GM03348 (cell line): ENCODE measurements at regions not wholly inside any gene's neighbourhood (a gene's known extent, or its start where the extent isn't known, plus 50 kb on each side); places are given as distances from the start of the nearest gene placed in this dataset.
"Not testable (repeated sequence)": the region's sequence is repeated elsewhere in the genome, so short reads cannot be mapped to it uniquely, and the experiment has no call there.

Source experiments
- DNase-seq: peaks from one replicate; pipeline ENCODE4 v3.0.0; 2012; ENCODE audit warnings: low spot score

DNA sequence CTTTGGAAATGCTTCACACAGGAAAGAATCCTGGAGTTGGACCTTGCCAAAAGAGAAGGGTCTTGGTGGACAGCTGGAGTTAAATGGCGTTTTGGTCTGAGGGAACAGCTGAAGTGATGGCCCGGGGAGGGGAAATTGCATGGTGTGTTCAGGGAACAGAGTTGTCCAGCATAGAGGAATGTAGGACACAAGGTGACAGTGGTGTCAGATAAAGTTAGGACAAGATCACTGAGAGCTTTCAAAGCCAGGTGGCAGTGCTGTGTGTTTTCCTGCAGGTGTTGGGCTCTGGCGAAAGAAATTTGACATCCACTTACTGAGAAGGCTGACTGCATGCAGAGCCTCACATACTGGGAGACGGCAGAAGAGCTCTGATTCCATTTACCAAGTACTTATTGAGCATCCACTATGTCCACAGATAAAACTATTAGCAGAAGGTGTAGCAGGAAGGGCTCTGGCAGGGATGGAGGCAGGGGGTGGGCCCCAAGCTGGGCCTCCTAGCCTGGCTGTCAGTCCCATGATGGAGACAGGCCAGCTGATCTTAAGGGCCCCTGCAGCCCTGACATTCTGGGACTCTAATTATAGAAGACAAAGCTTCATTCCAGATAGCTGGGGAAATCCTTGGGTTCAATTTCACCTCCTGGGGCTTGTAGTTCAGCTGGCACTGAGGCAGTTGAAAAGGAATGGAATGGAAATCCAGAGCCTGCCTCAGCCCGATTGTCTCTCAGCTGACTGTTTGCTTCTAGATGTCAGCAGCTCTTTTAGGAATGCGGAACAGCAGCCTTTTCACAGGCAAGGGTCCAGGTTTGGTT, 150.2 kb upstream of the MAMLD1 start:
- peak; percentile 51 for DNase-seq

DNA sequence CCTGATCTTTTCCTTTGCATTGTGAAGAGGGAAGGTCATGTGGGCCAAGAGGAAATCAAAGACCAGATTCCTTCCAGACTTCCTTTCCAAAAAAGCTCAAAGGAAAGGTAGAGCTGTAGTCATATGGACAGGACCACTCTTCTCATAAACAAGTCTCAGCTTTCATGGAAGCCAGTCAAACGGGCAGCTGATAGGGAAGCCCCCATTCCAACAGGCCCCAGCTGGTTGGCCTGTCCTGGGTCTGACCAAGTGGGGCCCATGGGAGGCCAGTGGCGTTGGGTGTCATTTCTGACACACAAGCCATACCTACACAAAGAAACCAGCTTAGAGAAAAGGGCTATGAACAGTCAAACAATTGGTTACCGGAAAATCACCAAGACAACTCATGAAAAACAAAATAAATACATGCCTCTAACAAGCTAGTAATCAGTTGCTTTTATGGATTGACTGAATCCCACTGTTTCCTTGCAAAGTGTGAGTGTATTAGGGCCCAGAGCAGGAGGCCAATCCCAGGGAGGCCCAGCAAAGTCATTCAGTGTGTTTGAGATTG, 149.6 kb upstream of the MAMLD1 start:
- DNase-seq: no peak

DNA sequence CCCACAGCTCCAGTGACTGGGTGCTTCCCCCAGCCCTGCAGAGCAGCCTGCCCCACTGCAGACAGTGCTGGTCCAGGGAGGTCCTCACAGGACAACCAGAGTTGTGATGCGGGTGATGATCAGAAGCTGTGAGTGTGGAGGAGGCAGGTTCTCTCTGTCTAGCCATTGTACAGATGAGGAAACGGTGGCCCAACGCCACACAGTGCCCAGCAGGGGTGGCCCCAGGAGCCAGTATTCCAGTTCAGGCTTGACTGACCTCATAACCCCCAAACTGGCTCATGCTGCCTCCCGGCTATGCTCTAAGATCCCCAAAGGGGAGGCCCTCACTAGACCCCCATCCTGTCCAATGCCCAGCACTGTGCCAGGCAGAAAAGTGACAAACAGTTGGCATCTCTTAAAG, 147.1 kb upstream of the MAMLD1 start:
- DNase-seq: not testable (repeated sequence)

DNA sequence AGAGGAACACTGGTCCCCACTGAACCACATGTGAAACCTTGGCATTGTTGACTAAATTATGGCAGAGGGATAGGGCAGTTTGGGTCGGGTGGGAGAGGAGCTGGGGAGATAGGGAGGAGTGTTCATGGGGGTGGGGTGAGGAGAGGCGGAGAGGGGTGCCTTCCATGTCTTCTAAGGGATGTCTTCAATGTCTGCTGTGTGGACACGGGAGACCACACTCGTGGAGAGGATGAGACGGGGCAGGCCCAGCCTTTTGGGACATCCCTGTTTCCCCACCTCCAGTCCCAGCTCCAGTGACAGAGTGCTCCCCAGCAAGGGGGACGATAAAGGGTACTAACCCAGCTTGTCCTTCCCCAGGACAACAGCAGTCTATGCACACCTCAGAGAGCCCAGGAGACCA, 146.4 kb upstream of the MAMLD1 start:
- DNase-seq: no peak

DNA sequence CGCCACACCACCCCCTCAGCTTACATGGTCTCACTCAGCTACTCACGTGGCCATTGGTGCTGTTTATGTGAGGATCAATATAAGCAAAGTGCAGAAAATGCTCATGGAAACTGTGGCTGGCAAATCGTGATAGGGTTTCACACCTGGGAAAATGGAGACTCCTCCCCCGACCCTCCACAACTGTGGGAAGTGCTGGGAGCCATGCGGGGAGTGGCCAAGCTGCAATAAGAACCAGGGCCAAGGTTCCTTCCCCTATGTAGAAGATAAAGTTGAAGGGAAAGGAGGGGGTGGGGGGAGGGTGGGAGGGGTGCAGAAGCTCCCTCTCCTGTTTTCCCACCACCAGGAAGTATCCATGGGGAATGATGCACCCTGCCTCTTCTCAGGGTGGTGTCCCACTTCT, 145.5 kb upstream of the MAMLD1 start:
- DNase-seq: no peak

DNA sequence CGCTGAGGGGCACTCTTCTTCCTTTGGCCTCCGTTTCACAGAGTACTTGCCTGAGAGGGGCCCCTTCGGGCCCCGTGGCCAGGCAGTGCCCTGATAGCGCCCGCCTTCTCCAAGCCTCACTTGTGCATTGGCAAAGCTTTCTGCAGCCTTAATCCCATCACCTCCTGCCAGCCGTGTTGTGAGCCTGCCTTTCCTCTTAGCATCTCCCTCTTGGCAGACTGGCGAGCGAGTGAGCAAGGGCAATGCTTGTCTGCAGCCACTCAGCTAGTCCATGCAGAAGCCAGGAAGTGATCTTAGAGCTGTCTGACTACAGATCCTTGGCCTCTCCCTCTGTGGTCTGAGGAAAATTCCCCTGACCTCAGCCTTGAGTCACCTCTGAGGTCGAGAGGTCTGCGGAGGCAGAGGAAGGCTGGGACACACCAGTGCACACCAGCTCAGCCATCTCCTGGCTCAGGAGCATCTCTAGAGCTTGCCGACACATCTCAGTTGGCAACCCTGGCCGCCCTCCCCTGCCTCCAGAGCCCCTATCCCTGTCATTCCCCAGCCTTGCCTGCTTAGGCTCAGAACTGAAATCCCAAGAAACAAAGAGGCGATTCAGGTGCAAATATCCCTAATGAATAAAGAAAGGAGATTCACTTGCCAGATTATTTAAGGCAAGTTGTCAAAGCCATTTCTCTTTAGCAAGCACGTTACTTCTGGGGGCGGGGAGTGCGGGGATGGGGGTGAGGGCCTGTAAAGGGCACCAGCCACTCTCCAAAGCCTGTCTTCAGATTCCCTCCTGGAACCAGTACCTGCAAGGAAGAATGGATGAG, 143.5 kb upstream of the MAMLD1 start:
- peak; percentile 18 for DNase-seq

DNA sequence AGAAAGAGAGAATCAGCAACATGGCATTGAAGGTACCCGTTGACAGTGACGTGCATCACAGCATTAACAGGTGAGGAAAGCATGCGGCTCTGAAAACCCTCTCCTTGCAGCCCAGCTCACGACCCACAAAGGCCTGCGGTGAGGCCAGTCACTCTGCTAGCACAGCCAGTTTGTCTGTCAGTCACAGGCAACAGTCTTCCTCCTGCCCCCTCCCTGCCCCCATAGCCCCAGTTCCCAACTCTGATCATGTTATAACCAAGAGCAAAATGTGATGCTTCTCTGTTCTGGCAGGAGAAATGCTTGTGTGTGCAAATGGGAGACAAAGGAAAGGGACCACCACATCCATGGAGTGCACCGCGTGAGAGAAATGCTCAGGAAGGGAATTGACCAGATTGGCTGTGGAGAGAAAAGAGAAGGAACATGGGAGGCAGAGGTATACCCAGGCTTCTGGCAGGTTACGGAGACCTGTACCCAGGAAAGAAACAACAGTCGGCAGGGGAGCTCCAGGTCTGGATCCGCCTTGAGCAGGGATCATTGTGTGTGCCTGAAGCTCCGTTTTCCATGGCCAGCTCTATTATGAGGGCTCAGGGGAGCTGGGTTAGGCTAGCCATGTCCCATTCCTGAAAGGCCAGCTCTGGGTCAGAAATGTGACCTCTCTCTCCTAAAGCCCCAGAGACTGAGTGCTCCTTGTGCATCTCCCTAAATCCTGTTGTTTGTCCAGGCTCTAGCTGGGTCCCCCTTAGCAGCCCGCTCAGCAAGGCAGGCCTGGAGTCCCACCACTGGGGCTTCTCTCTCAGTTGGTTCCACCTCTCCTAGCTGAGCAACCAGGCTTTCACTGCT, 139.7 kb upstream of the MAMLD1 start:
- DNase-seq: no peak

DNA sequence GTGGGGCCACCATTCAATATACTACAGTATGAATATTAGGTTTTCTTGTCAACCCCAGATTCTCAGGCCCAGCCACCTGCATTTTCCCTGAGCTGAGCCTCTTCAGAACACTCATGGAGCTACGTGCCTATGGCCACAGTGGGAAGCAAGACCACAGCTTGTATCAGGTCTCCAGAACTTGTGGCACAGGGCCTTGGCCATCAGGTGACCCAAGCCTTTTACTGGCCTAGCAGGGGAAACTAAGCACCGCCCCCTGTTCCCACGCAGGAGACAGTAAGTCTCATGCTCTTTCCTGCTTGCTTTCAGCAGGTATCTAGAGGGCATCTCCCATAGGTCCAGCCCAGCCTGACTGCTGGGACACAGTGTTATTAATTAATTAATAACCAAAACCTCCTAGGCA, 138.4 kb upstream of the MAMLD1 start:
- no peak for DNase-seq

DNA sequence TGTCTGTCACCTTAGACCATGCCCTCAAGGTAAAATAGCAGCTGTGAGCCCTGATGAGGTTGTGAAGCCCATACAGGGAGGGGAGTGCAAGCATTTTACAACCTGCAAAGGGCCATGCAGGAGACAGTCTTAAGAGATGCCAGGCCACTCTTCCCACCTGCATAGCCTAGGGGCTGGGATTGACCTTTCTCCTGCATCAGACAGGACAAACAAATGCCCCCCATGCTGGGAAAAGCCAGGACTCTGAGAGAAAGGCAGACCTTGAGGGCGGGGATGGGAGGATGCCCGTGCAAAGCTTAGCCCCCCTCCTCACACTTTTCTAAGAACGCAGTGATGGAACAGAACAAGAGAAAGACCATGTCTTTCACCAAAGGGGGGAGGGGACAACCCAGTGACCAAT, 137.9 kb upstream of the MAMLD1 start:
- DNase-seq: no peak

DNA sequence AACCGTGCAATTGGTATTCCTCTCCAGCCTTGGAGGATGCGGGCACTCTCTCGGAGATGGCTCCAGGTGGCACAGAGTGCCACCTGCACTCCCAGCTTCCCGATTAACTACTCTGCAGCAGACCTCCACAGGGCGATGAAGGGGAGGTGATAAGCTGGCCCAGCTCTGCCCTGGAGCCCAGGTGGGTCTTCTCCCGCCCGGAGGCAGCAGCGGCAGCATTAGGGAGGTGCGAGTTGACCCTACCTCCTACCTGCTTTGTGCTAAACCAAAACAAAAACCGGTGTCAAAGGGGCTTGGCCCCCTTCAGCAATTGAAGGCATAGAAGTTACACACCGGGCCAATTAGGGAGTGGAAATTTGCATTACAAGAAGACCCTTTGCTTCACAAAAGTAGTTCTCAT, 137.4 kb upstream of the MAMLD1 start:
- no peak for DNase-seq

DNA sequence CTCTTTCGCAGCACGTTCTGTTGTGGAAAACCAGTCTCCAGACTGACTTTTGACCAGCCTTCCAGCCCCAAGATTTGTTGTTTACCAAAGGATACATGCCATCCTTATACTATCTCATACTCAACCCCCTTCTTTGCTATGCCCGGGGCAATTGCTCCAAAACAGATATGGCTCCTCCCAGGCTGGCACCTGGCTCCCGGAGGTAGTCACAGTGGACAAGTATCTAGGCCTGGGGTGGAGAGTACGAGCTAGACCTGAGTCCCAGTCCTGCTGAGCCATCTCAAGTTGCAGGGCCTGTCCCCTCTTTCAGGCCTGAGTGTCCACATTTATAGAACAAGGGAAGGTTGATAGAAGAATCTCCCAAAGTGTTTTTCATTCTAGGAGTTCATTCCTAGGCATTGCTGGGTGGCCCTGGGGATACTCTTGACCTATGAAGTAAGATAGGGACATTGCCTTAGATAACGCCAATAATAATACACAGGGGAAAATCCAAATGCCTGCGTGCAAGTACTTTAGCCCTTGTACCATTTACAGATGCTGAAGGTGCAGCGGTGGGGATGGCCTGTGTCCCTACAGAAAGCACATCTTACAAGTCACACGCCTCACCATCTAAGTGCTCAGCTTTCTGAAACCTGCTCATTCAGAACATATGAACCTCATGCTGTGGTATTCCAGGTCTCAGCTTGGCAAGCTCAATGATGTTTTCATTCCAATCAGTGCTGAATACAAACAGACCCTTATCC, 136.7 kb upstream of the MAMLD1 start:
- no peak for DNase-seq

DNA sequence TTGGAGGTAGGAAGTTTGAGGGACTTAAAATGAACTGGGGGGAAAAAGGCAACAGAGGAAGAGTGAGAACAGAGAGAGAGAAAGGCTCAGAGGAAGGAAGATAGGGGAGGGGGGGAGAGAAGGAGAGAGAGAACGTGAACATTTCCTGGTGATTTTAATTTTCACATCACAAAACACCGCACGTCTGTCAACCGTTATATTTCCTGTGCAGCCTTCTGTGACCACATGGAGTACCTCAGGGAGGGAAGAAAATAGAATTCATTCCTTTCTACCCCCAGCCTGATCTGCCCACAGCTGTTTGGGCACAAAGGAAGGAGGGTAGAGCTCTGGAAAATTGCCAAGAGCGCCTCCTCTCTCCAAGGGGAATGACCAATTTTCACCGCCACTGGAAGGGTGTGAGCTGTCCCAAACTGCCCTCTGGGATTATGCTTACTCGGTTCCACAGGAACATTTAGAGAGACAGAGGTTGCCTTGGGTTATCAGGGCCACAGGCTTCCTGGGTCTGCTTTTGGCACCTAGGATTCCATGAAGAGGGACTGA, 135.7 kb upstream of the MAMLD1 start:
- DNase-seq: no peak

DNA sequence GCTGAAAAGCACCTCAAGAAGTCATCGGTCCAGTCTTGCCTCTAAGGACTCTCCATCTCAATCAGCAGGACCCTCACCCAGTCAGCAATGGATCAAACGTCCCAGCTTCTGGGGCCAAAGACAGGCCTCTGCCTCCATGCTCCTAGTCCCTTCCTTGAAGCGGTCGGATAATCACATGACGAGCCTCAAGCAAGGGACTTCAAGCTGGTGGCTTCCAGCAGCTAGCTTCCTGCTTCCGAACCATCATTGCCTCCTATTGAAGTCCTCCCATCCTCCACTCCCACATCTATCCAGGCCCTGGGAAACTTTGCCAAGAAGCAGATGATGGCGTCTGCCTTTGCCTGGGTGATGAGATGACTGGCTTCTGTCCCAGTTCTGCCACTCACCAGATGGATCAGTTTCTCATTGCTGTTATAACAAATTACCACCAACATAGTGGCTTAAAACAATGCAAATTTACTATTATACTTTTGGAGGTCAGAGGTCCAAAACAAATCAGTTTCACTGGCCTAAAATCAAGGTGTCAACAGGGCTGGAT, 135.2 kb upstream of the MAMLD1 start:
- DNase-seq: no peak

DNA sequence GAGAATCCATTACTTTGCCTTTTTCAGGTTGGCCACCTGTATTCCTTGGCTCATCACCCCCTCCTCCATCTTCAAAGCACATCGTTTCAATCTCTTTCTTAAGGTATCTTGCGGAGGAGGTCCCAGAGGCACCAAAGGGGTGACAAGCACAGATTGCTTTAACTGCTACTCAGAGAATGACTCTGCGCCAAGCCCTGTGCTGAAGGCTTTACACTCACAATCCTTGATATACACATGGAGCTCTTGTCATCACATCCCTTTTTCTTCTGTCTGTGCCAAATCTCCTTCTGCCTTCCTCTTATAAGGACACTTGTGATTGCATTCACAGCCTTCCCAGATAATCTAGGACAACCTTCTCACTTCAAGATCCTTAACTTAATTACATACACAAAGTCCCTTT, 134.7 kb upstream of the MAMLD1 start:
- no peak for DNase-seq

DNA sequence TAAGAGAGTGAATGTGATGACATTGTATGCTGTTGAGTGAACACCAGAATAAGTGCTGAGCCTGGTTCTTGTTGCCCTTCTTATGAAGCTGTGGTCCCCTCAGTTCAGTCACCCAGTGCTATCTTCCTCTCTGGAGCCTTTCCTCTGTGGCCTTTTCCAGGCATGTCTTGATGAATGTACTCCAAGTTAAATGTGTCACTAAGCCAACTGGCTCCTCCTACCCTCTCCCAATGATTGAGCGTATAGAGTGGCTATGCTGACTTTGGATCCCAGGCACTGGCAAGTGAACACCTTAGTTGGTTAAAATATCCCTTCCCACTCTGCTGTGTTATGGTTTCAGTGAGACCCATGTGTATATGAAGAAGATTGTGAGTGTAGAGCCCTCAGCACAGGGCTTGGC, 134.1 kb upstream of the MAMLD1 start:
- no peak for DNase-seq

DNA sequence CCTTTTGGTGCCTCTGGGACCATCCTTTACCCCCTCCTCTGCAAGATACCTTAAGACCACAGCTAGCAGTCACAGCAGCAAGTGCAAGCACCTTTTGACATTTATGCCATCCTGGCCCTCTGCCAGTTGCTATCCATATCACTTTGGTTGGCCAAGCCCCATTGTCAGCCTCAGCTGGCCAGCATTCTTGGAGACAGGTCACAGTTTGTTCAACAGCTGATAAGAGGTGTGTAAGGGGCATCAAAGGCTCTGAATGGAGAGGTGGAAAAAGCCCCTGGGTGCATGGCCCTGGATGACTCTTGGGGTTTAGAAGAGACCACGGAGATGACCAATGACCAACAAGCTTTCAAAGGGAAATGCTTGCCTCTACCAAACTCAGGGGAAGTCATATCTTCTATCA, 133.6 kb upstream of the MAMLD1 start:
- no peak for DNase-seq

DNA sequence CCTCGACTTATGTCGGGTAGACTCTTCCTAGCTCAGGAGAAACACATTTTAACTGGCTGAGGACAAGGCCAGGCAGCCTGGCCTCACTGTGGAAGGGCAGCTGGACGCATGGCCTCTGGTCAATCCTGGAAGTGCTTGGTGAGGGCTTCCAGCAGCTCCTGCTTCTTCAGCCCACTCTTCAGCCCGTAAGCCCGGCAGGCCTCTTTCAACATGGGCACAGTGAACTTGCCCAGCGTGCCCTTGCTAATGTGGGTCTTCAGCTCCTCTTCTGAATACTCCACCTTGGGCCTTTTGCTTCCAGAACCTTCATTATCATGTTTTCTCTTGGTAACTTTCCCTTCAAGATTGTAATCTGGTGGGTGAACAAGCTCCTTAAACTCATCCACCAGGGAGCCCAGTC, 132.2 kb upstream of the MAMLD1 start:
- not testable (repeated sequence) for DNase-seq

DNA sequence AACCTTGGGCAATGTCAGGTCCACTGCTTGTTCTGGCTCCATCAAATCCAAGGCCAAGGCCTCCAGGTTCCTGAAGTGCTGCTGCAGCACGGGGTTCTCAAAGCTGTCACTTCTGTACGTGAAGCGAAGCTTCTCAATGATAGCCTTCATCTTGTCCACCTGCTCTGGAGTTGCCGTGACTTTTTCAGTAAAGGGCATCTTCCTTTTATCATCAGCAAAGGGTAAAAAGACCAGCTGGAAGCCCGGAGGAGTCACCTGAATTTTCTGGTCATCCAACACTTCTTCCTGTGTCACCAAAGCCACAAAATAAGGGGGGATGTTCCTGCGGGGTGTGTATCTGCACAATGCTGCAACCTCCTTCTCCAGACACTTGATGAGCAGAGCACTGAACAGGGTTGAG, 131.7 kb upstream of the MAMLD1 start:
- not testable (repeated sequence) for DNase-seq

DNA sequence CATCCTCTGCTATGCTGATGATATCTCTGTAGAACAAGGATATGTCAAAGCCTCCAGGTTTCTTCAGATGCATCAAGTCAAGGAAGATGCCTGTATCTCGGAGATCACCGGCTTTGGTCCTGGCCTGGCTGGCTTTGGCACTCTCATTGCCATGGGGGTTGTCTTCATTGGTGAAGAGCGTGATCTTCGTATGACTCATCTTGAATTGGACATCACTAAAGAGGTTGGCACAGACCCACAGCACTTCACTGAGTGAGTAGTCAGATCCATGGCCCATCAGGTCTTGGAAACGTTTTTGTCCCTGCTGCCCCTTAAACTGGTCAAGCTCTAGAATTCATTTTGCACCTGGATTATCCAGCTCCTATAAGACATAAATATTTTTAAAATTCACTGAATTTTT, 130.9 kb upstream of the MAMLD1 start:
- DNase-seq: not testable (repeated sequence)

DNA sequence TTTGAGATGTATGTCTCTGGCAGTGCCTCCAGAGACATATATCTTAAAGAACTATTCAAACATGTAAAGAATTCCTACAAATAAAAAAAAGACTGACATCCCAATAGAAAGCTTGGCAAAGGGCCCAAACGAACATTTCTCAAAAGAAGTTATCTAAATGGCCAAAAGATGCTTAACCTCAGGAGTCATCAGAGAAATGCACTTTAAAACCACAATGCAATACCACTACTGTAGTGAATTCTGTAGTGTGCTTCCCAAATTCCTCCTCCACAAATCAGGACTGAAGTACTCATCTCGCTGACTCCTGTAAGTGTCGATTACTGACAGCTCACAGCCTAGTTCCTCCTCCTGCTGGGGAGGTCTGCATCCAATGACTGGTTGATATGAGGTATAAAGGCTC, 129.0 kb upstream of the MAMLD1 start:
- DNase-seq: no peak

DNA sequence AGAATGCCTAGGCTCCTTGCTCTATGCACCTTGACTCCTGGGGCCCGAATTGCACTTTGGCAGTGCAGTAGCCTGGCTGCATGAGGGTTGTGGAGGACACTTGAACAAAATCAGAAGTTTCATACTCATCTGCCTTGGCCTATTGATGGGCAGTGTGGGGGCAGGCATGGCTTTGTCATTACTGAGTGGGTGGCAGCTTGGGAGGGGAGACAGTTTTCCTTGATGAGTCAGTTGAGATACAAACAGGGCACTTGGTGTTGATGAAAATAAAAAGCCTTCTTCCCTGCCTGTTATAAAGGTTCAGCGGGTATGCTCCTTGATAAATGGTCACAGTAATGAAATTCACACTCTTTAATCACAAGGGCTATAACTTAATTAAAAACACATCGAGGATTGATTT, 126.8 kb upstream of the MAMLD1 start:
- DNase-seq: peak; percentile 47
